Body of pancreas (tissue), 4 donors: ENCODE measurements at regions not wholly inside any gene's neighbourhood (a gene's known extent, or its start where the extent isn't known, plus 50 kb on each side); places are given as distances from the start of the nearest gene placed in this dataset.

Experiments
- ATAC-seq: fragments of 150-250 bp; one replicate; pipeline ENCODE4 v1.9.1; 2016
- DNase-seq, 4 donors: peaks; one replicate each; pipeline ENCODE4 v3.0.0-alpha.2; 2019
- H3K27ac ChIP-seq, 4 donors: fragments of 200-600 bp; sonication (generic); 1 replicate in 3 of 4; 2 replicates in 1 of 4; pipeline versions ENCODE4 v1.5.1 to v1.6.1; 2016 to 2019; ENCODE audit warnings: mild to moderate bottlenecking in 1 of 4, mixed read lengths in 1 of 4, moderate library complexity in 1 of 4
- H3K27me3 ChIP-seq, 2 donors: fragments of 200-600 bp; sonication (generic); one replicate each; pipeline ENCODE4 v1.6.0; 2016; ENCODE audit warnings: mild to moderate bottlenecking in 1 of 2
- H3K36me3 ChIP-seq, 2 donors: fragments of 200-600 bp; sonication (generic); replicated peaks in 1 of 2; 2 replicates each; pipeline ENCODE4 v1.5.1; 2016; ENCODE audit warnings: low read depth in 2 of 2; ENCODE audit not compliant: insufficient read depth in 1 of 2
- H3K4me1 ChIP-seq: fragments of 200-600 bp; sonication (generic); one replicate; pipeline ENCODE4 v1.6.0; 2016
- H3K4me3 ChIP-seq, 2 donors: fragments of 200-600 bp; sonication (generic); 1 replicate in 1 of 2; 2 replicates in 1 of 2; pipeline ENCODE4 v1.5.1; 2016 to 2019
- H3K9me3 ChIP-seq, 3 donors: fragments of 200-600 bp; sonication (generic); 1 replicate in 2 of 3; 2 replicates in 1 of 3; pipeline ENCODE4 v1.5.1; 2016
- POLR2A ChIP-seq, 3 donors: fragments of 450-650 bp; IDR thresholded peaks; one replicate each; pipeline ENCODE4 v1.6.1; 2016; ENCODE audit warnings: antibody characterized with exemption in 3 of 3, mild to moderate bottlenecking in 2 of 3
- WGBS, 2 donors: methylation state at CpG; one replicate each; pipeline ENCODE4 v1.1.5; 2017; 5-methylcytosine and 5-hydroxymethylcytosine counted together
- intact Hi-C: fragments of 100-400 bp; cut with DNase I; formaldehyde crosslinking; loops from one replicate; pipeline ENCODE4 v1.15.1; 2023
- TF ChIP-seq, protein P1 (sequence below), 7 experiments: fragments of 450-650 bp in 4 of 7; fragments of 200-600 bp in 3 of 7; sonication (generic) in 3 of 7; IDR thresholded peaks; one replicate each; pipeline ENCODE4 v1.5.1; 2016 to 2019; ENCODE audit warnings: antibody characterized with exemption in 7 of 7

DNA sequence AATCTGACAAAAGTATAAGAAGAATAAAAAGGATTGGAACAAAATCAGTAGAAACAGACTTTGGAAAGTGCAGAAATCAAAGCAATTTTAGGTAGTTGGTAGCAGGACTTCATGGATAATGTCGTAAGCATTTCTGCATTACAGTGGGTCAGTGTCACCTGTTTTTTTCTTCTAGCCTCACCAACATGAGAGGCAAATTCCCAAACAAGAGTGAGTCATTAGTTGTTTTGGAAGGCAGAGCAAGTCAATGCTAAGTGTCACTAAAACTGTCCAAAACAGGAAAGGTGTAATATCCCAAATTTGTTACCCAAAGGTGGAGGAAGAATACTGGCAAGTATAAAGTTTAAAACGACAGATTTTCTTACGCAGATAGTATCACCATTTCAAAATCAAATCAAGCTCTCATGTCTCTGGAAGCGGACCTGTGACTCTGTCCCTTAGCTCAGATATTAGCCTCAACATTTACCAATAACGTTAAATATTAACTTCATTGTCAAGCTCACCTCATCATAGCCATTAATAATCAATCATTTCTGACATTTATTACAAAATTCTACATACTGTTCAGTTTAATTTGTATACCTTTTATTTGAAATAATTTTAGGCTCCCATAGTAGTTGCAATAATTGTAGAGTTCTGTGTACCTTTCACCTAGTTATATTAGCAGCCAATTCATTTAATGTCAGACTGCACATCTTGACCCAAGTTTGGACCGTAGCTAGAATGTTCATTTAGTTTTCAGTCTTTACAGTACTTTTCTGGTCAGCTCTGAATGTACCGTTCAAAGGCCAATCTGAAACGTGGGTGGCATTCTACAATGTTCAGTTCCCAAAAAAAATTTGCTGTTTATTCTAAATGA lies 901.2 kb upstream of the COX7C start:
- intact Hi-C loops = no loop called here
- no peaks in the 10 kb centered on the region for H3K9me3 ChIP-seq
- H3K27ac ChIP-seq = no peak overlapping the region
- no peaks in the 10 kb centered on the region for H3K36me3 ChIP-seq
- 35 to 36% methylated on average over 8 of the region's 8 CpGs for WGBS, 2 donors
- no peak for DNase-seq
- no peaks in the 10 kb centered on the region for H3K4me1 ChIP-seq
- TF ChIP-seq POLR2A (IDR thresholded peaks at IDR 0.05) = no peak
- TF ChIP-seq, protein P1, sequence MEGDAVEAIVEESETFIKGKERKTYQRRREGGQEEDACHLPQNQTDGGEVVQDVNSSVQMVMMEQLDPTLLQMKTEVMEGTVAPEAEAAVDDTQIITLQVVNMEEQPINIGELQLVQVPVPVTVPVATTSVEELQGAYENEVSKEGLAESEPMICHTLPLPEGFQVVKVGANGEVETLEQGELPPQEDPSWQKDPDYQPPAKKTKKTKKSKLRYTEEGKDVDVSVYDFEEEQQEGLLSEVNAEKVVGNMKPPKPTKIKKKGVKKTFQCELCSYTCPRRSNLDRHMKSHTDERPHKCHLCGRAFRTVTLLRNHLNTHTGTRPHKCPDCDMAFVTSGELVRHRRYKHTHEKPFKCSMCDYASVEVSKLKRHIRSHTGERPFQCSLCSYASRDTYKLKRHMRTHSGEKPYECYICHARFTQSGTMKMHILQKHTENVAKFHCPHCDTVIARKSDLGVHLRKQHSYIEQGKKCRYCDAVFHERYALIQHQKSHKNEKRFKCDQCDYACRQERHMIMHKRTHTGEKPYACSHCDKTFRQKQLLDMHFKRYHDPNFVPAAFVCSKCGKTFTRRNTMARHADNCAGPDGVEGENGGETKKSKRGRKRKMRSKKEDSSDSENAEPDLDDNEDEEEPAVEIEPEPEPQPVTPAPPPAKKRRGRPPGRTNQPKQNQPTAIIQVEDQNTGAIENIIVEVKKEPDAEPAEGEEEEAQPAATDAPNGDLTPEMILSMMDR (IDR thresholded peaks at IDR 0.05) = no peak
- no peak overlapping the region for H3K4me3 ChIP-seq
- no peaks in the 10 kb centered on the region for H3K27me3 ChIP-seq
- no peak for ATAC-seq

DNA sequence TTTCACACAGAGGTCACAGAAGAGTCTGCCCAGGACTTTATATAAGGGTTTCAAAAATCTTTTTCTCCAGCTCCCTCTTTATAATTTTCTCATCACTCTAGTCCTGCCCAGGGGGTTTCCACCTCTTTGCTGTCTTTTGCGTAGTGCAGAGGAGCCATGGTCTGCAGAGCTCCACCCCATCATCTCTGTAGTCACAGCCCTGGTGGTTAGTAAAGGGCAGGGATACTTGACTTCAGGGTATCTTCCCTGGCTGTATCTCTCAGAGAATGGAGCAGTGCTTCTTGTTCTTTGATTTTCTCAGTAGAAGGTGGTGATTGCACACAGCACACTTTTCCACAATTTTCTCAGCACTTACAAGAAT lies 900.6 kb upstream of the COX7C start:
- WGBS, 2 donors = 73 to 75% methylated on average over 1 of the region's 1 CpG
- H3K27ac ChIP-seq = no peak overlapping the region
- H3K27me3 ChIP-seq = no peaks in the 10 kb centered on the region
- no peak for TF ChIP-seq POLR2A (IDR thresholded peaks at IDR 0.05)
- TF ChIP-seq, protein P1 (IDR thresholded peaks at IDR 0.05) = no peak
- H3K9me3 ChIP-seq = no peaks in the 10 kb centered on the region
- H3K36me3 ChIP-seq = no peaks in the 10 kb centered on the region
- intact Hi-C loops = no loop called here
- H3K4me3 ChIP-seq = no peak overlapping the region
- ATAC-seq = no peak
- H3K4me1 ChIP-seq = no peaks in the 10 kb centered on the region
- DNase-seq = no peak

DNA sequence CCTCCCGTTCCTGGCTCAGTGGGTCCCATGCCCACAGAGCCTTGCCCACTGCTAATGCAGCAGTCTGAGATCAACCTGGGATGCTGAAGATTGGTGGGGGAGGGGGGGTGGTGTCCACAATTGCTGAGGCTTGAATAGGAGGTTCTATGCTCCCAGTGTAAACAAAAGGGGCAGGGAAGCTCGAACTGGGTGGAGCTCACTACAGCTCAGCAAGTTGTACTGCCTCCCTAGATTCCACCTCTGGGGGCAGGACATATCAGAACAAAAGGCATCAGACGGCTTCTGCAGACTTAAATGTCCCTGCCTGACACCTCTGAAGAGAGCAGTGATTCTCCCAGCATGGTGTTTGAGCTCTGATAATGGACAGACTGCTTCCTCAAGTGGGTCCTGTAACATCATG lies 885.6 kb upstream of the COX7C start:
- Histone ChIP-seq H3K4me1 (no peaks in the 10 kb centered on the region), H3K4me3 (no peak overlapping the region), H3K36me3 (no peaks in the 10 kb centered on the region), H3K27ac (no peak overlapping the region), H3K27me3 (no peaks in the 10 kb centered on the region), H3K9me3 (no peaks in the 10 kb centered on the region)
- intact Hi-C loops = no loop called here
- ATAC-seq (no peak), DNase-seq (no peak)
- TF ChIP-seq, protein P1 (IDR thresholded peaks at IDR 0.05) = no peak
- TF ChIP-seq POLR2A (IDR thresholded peaks at IDR 0.05) = no peak
- 40 to 69% methylated on average over 2 to 3 of the region's 3 CpGs for WGBS, 2 donors

DNA sequence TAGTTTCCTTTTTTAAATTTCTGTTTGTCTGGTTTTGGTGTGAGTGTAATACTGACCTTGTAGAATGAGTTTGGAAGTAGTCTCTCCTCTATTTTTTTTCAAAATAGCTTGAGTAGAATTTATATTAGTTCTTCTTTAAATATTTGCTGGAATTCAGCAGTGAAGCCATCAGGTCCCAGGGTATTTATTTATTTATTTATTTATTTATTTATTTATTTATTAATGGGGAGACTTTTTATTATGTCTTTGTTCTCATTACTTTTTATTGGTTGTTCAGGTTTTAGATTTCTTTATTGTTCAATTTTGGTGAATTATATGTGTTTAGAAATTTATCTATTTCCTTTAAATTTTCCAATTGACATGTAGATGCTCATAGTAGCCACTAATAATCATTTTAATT lies 875.8 kb upstream of the COX7C start:
- intact Hi-C loops = no loop called here
- Histone ChIP-seq H3K27me3 (no peaks in the 10 kb centered on the region), H3K4me1 (no peaks in the 10 kb centered on the region), H3K4me3 (no peak overlapping the region), H3K9me3 (no peaks in the 10 kb centered on the region), H3K36me3 (no peaks in the 10 kb centered on the region), H3K27ac (no peak overlapping the region)
- ATAC-seq (no peak), DNase-seq (no peak)
- TF ChIP-seq, protein P1 (IDR thresholded peaks at IDR 0.05) = no peak
- TF ChIP-seq POLR2A (IDR thresholded peaks at IDR 0.05) = no peak

DNA sequence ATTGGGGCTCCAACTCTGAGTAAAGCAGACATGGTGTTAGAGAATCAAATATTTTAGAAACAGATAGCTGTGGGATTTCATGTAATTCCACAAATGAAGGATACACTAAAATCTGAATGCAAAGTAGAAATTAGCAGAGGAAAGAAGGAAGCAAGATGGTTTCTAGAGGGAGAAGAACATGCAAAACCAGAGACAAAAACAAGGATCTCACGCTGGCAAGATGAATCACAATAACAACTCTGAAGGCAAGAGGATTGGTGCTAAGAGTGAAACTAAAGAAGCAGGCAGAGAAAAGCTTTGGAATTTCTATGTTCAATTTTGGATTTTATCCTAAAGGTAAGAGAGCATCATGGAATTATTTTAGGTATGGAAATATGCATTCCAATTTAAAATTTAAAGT lies 857.2 kb upstream of the COX7C start:
- no peak for TF ChIP-seq POLR2A (IDR thresholded peaks at IDR 0.05)
- TF ChIP-seq, protein P1 (IDR thresholded peaks at IDR 0.05) = no peak
- H3K27me3 ChIP-seq = no peaks in the 10 kb centered on the region
- no peaks in the 10 kb centered on the region for H3K4me1 ChIP-seq
- no peak for ATAC-seq
- peaks cover 0 to 4% (median 0%) of the 10 kb centered on the region in 3 donors for H3K9me3 ChIP-seq
- intact Hi-C loops = no loop called here
- 37 to 55% methylated on average over 1 of the region's 1 CpG for WGBS, 2 donors
- no peaks in the 10 kb centered on the region for H3K36me3 ChIP-seq
- no peak for DNase-seq
- H3K4me3 ChIP-seq = no peak overlapping the region
- no peak overlapping the region for H3K27ac ChIP-seq
